Stomach (tissue), 8 donors: ENCODE measurements at regions not wholly inside any gene's neighbourhood (a gene's known extent, or its start where the extent isn't known, plus 50 kb on each side); places are given as distances from the start of the nearest gene placed in this dataset.

Experiments
- DNase-seq, 2 donors: peaks; one replicate each; pipeline versions ENCODE4 v3.0.0 to v3.0.0-alpha.2; 2013 to 2019
- H3K27ac ChIP-seq, 5 donors: fragments of 200-600 bp in 4 of 5; sonication (generic) in 4 of 5; one replicate each; pipeline ENCODE4 v1.5.1; 2013 to 2019; ENCODE audit warnings: mild to moderate bottlenecking in 1 of 5, moderate library complexity in 1 of 5
- H3K27me3 ChIP-seq, 3 donors: fragments of 200-600 bp; sonication (generic); one replicate each; pipeline ENCODE4 v1.5.1; 2017 to 2019; ENCODE audit warnings: mixed run types in 1 of 3
- H3K36me3 ChIP-seq, 4 donors: fragments of 200-600 bp; sonication (generic); 1 replicate in 3 of 4; 2 replicates in 1 of 4; pipeline ENCODE4 v1.5.1; 2016 to 2019
- H3K4me1 ChIP-seq, 4 donors: fragments of 200-600 bp; sonication (generic); one replicate each; pipeline ENCODE4 v1.5.1; 2016 to 2019
- H3K4me3 ChIP-seq, 4 donors: fragments of 200-600 bp; sonication (generic) in 3 of 4; one replicate each; pipeline ENCODE4 v1.5.1; 2016 to 2019; ENCODE audit warnings: mild to moderate bottlenecking in 1 of 4
- H3K9me3 ChIP-seq, 4 donors: fragments of 200-600 bp; sonication (generic); one replicate each; pipeline ENCODE4 v1.5.1; 2016 to 2019
- EP300 ChIP-seq: sonication (generic); formaldehyde crosslinking; IDR thresholded peaks from one replicate; pipeline ENCODE4 v1.6.1; 2017; ENCODE audit warnings: antibody characterized with exemption
- POLR2A ChIP-seq, 4 donors: fragments of 450-650 bp; IDR thresholded peaks; one replicate each; pipeline ENCODE4 v1.6.1; 2016; ENCODE audit warnings: antibody characterized with exemption in 4 of 4, control low read depth in 2 of 4, mild to moderate bottlenecking in 1 of 4, moderate library complexity in 1 of 4
- POLR2AphosphoS5 ChIP-seq, 3 donors: sonication (generic); formaldehyde crosslinking; IDR thresholded peaks; one replicate each; pipeline ENCODE4 v1.6.1; 2016; ENCODE audit warnings: antibody characterized with exemption in 3 of 3
- WGBS, 5 donors: extraction: QIAGEN DNeasy Blood & Tissue Kit in 3 of 5; methylation state at CpG; one replicate each; pipeline versions ENCODE4 v1.1.5 to v1.1.7; 2013 to 2018; 5-methylcytosine and 5-hydroxymethylcytosine counted together
- intact Hi-C: fragments of 100-400 bp; cut with DNase I; formaldehyde crosslinking; loops from one replicate; pipeline ENCODE4 v1.15.1; 2023; ENCODE audit warnings: low total_unique reads
- TF ChIP-seq, protein P1 (sequence below), 7 experiments: fragments of 450-650 bp in 4 of 7; fragments of 200-600 bp in 3 of 7; sonication (generic) in 3 of 7; IDR thresholded peaks; one replicate each; pipeline ENCODE4 v1.5.1; 2016 to 2019; ENCODE audit warnings: antibody characterized with exemption in 7 of 7, control low read depth in 2 of 7, mild to moderate bottlenecking in 1 of 7
- donor health status: healthy with polysubstance abuse.
- donor health status: Bipolar disorder and iron deficiency.
- donor health status: healthy.

DNA sequence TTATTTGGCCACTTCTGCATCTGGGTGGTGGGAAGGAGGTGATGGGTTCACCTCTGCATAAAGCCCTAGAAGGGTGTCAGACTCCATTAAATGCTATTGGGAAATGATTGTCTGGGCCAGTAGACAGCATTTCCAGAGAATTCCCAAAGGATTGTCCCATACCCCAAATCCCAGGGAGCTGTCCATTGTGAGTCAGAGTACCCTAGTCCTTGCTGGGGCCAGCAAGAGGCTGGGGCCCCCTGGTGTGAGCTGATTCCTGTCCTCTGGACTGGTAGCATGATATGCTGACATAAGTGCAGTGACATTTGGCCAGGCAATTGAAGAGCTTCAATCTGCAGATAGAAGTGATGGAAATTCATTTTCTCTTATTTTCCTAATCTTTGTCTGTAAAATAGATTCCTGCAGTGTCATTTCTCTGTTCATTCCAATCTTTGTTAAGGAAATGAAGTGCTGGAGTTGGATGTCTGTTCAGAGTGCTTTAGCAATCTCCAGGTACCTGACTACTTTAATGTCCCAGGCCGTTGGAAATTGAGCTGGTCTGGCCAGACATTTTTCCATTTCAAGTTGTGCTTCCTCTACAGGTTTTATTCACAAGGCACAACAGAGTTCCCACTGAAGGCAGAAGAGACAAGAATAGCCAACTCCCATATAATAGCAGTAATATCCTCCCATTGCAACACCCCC lies 91.2 kb downstream of the RPLP1 start:
- Histone ChIP-seq H3K27me3 (peaks cover 0 to 2% (median 0%) of the 10 kb centered on the region in 3 donors), H3K36me3 (no peaks in the 10 kb centered on the region), H3K4me3 (no peak overlapping the region), H3K4me1 (no peaks in the 10 kb centered on the region), H3K27ac (no peak overlapping the region), H3K9me3 (no peaks in the 10 kb centered on the region)
- 57 to 76% (median 67%) methylated on average over 1 of the region's 1 CpG for WGBS, 5 donors
- TF ChIP-seq POLR2A (IDR thresholded peaks at IDR 0.05) (no peak), EP300 (no peak), POLR2AphosphoS5 (IDR thresholded peaks at IDR 0.05) (no peak)
- TF ChIP-seq, protein P1, sequence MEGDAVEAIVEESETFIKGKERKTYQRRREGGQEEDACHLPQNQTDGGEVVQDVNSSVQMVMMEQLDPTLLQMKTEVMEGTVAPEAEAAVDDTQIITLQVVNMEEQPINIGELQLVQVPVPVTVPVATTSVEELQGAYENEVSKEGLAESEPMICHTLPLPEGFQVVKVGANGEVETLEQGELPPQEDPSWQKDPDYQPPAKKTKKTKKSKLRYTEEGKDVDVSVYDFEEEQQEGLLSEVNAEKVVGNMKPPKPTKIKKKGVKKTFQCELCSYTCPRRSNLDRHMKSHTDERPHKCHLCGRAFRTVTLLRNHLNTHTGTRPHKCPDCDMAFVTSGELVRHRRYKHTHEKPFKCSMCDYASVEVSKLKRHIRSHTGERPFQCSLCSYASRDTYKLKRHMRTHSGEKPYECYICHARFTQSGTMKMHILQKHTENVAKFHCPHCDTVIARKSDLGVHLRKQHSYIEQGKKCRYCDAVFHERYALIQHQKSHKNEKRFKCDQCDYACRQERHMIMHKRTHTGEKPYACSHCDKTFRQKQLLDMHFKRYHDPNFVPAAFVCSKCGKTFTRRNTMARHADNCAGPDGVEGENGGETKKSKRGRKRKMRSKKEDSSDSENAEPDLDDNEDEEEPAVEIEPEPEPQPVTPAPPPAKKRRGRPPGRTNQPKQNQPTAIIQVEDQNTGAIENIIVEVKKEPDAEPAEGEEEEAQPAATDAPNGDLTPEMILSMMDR (IDR thresholded peaks at IDR 0.05), result no peak
- intact Hi-C loops, result no loop called here
- DNase-seq, result no peak

DNA sequence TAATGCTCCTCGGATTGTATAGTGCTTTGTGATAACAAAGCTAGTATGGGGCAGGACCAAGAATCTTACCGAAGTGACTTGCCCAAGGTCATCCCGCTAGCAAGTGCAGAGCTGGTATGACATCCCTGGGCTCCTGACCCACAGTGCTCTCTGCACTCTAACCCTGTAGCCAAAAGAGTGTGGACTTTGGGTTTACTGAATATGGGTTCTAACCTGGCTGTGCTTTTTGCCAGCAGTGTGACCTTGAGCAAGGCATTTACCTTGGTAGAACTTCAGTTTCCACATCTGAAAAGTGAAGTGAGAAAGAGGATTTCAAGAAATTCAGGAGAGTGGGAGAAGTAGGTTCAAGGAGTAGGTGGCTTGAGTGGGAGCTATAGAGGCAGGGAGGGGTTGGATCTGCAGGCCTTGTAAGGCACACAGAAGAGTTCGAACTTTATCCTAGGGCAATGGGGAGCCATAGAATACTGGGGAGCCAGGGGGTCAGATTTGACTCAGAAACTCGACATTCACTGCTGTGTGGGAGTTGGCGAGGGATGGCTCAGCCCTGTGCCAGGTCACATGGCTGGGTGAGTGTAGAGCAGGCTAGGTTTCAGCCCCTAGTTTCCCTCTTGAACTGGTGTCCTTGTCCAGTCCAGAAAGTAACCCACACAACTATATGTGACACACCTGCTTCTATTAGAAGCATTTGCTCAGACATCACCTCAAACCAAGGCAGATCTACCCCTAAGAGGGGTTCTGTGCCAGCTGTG lies 91.9 kb downstream of the RPLP1 start:
- Histone ChIP-seq H3K9me3 (no peaks in the 10 kb centered on the region), H3K4me3 (no peak overlapping the region), H3K36me3 (no peaks in the 10 kb centered on the region), H3K27me3 (peaks cover 0 to 5% (median 0%) of the 10 kb centered on the region in 3 donors), H3K27ac (no peak overlapping the region), H3K4me1 (no peaks in the 10 kb centered on the region)
- WGBS, 5 donors, result 78 to 90% (median 82%) methylated on average over 6 of the region's 6 CpGs
- no peak for DNase-seq
- intact Hi-C loops, result no loop called here
- TF ChIP-seq, protein P1 (IDR thresholded peaks at IDR 0.05), result no peak
- TF ChIP-seq EP300, result no peak
- TF ChIP-seq POLR2AphosphoS5 (IDR thresholded peaks at IDR 0.05), result no peak
- no peak for TF ChIP-seq POLR2A (IDR thresholded peaks at IDR 0.05)

DNA sequence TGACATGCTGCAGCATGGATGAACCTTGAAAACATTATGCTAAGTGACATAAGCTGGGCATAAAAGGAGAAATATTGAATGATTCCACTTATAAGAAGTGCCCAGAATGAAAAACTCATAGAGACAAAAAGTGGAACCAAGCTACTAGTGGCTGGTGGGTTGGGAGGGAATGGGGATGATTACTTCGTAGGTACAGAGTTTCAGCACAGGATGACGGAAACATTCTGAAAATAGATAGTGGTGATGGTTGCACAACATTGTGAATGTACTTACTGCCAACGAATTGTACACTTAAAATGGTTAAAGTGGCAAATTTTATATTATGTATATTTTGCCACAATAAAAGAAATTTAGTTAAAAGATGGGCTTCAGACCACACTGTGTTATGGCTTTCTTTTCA lies 93.6 kb downstream of the RPLP1 start:
- DNase-seq, result no peak
- intact Hi-C loops, result no loop called here
- Histone ChIP-seq H3K36me3 (no peaks in the 10 kb centered on the region), H3K9me3 (peaks cover under 1 to 9% (median 5%) of the 10 kb centered on the region in 4 donors), H3K4me3 (no peak overlapping the region), H3K27ac (no peak overlapping the region), H3K4me1 (no peaks in the 10 kb centered on the region), H3K27me3 (peaks cover 0 to 5% (median 0%) of the 10 kb centered on the region in 3 donors)
- WGBS, 5 donors, result 49 to 83% (median 62%) methylated on average over 3 of the region's 3 CpGs
- TF ChIP-seq, protein P1 (IDR thresholded peaks at IDR 0.05), result no peak
- TF ChIP-seq POLR2AphosphoS5 (IDR thresholded peaks at IDR 0.05), result no peak
- no peak for TF ChIP-seq POLR2A (IDR thresholded peaks at IDR 0.05)
- no peak for TF ChIP-seq EP300

DNA sequence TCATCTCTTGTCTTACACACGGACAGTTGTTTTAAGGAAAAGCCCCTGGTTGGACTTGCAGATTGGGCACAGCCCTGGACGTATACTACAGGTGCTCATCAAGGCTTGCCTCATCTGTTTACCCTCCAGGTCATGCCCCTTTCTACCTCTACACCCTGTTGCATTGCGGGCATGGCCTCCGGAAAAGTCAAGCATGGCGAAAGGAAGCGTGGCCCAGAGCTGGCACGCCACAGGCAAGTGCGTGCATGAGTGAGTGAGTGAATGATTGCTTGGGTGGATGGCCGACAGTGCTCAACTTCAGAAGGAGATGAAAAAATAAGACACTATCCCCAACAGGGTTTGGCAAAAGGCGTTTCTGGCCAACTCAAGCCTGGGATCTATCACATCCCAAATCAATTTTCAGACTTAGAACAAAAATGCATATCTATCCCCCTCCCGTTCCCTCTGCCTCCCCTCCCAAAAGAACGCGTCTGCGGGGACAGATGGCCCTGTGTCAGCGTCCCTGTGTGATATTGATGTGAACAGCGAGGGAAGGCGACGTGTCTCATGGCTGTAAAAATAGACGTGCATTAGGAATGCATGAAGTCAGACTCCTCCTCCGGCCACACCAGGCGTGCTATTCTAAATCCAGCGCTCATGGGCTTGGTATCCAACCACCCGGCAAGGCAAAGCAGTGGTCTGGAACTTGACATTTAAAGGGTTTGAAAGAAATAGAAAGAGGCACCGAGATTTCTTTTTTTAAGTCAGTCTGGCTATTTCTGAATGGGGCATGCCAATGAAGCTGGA lies 96.0 kb downstream of the RPLP1 start:
- Histone ChIP-seq H3K4me3 (no peak overlapping the region), H3K9me3 (peaks cover 15 to 29% (median 20%) of the 10 kb centered on the region in 4 donors), H3K27ac (no peak overlapping the region), H3K36me3 (no peaks in the 10 kb centered on the region), H3K4me1 (peaks cover 0 to under 1% (median 0%) of the 10 kb centered on the region in 4 donors), H3K27me3 (peaks cover 0 to 5% (median 0%) of the 10 kb centered on the region in 3 donors)
- TF ChIP-seq EP300, result no peak
- TF ChIP-seq, protein P1 (IDR thresholded peaks at IDR 0.05), result no peak
- no peak for TF ChIP-seq POLR2AphosphoS5 (IDR thresholded peaks at IDR 0.05)
- no peak for TF ChIP-seq POLR2A (IDR thresholded peaks at IDR 0.05)
- WGBS, 5 donors, result 82 to 95% (median 93%) methylated on average over 24 of the region's 24 CpGs
- no peak for DNase-seq
- intact Hi-C loops, result no loop called here
